NOMO-1 treated with DMSO at 0.1 percent for 48 hours (cell line): ENCODE measurements at regions not wholly inside any gene's neighbourhood (a gene's known extent, or its start where the extent isn't known, plus 50 kb on each side); places are given as distances from the start of the nearest gene placed in this dataset.
A peak's percentile ranks its signal among the peaks of the same experiment; 100 is the strongest.

ENCODE experiments used
- DNase-seq: peaks from one replicate; lab custom pipeline; 2025; ENCODE audit not compliant: unreplicated experiment; lab: John Stamatoyannopoulos, UW

GRCh38 chr20:21583486-21584168 lies 69.8 kb upstream of the NKX2-2 start:
- DNase-seq, result no peak

DNA sequence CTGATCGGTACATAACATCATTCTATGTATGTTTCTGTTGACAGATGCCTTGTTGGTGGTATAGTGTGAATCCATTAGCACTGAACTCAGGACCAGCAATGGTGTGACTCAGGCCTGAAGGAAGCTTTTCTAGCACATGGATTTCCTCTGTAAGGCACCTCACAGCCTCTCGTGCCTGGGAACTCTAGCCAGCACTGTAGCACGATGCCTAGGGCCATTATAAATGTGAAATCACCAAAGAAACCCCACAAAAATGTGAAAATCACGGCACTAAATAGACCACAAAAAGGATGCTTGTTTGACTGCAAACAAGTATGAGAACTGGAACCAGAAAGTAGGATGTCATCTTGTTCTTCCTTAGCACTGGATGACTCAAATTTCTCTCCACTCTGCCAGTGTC lies 63.7 kb upstream of the NKX2-2 start:
- no peak for DNase-seq

GRCh38 chr20:21575981-21576740 lies 62.3 kb upstream of the NKX2-2 start:
- DNase-seq, result no peak

- no peak for DNase-seq
These were observed 61.3 kb upstream of the NKX2-2 start for GRCh38 chr20:21575167-21575566.

- no peak for DNase-seq
These were observed 60.6 kb upstream of the NKX2-2 start for GRCh38 chr20:21574443-21574842.

- no peak for DNase-seq
These were observed 59.4 kb upstream of the NKX2-2 start for GRCh38 chr20:21573259-21573658.

GRCh38 chr20:21571841-21572690 lies 58.2 kb upstream of the NKX2-2 start:
- DNase-seq, result peak; percentile 10

GRCh38 chr20:21570285-21570992 lies 56.6 kb upstream of the NKX2-2 start:
- DNase-seq, result no peak

DNA sequence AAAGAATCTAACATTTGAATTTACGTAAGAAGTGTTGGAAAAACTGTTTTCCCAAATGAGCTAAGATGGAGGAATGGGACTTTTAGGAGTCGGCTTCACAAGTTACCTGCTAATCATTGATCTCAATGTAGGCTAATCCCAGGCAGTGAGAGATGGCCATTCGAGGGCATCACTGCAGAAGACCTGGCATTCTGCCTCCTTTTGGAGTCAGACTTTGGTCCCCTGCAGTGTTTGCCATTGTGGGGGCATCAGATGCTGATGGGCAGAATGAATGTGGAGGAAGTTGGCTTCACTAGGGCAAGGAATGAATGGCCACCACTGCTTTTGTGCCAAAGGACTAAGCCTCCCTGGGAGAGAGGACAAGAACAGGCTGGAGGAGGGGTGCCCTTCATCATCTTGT lies 55.7 kb upstream of the NKX2-2 start:
- no peak for DNase-seq

DNA sequence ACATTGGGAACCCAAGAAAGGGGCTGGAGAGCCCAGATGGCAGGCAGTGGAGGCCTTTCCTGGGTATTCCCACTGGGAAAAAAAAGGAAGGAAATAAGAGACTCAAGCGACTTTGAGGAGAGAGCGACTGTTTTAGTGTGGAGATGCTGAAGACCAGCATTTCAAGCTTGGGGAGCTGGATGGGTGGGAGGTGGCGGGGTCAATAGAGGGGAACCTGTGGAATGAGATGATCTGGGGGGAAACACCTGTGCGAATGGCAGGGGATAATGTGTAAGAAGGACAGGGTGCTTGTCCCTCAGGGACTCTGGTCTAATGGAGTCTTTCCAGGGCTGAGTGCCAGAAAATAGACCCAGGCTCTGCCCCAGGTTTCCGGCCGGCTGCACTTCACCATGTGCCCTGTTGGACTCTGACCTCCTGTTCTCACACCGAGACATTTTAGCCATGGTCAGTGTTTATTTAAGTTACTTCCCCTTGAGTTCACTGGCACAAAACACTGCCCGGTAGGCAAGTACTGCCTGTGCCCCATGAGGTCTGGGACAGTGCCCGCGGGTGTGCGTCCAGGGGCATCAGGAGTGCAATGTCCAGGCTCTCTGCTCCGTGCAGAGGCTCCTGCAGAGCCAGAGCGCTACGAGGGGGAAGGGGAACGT lies 50.4 kb upstream of the NKX2-2 start:
- DNase-seq, result no peak
